Caco-2 (cell line): ENCODE measurements at regions not wholly inside any gene's neighbourhood (a gene's known extent, or its start where the extent isn't known, plus 50 kb on each side); places are given as distances from the start of the nearest gene placed in this dataset.

ENCODE experiments used
- BruUV-seq: library from RNA; stranded (reverse); fragments of 400-500 nt; replicated peaks from 2 replicates; lab custom pipeline; 2021; lab: Mats Ljungman, UMichigan
- CTCF ChIA-PET: fragments of 300-600 bp; sonication (Branson Sonifier 250); formaldehyde crosslinking; loops from one replicate; lab custom pipeline; 2022; ENCODE audit warnings: antibody characterized with exemption; lab: Charles Lee
- POLR2A ChIA-PET: fragments of 300-600 bp; sonication (Branson Sonifier 250); formaldehyde crosslinking; loops from one replicate; lab custom pipeline; 2022; ENCODE audit warnings: antibody characterized with exemption; lab: Charles Lee
- DNase-seq, 2 experiments: peaks; one replicate each; pipeline versions ENCODE4 v3.0.0 to v3.0.0-alpha.2; 2020 to 2022
- H3K27me3 ChIP-seq: replicated peaks from 2 replicates; pipeline ENCODE4 v1.6.0; 2011; ENCODE audit warnings: low read length; ENCODE audit not compliant: control insufficient read depth, insufficient read depth
- H3K36me3 ChIP-seq: 2 replicates; pipeline ENCODE4 v1.5.1; 2011; ENCODE audit warnings: low read length; ENCODE audit not compliant: control insufficient read depth, insufficient read depth
- H3K4me1 ChIP-seq: fragments of 250-450 bp; sonication (Bioruptor Pico); 2 replicates; pipeline ENCODE4 v1.5.1; 2020; ENCODE audit warnings: mild to moderate bottlenecking
- H3K4me3 ChIP-seq: 2 replicates; pipeline ENCODE4 v1.5.1; 2011; ENCODE audit warnings: low read depth, mild to moderate bottlenecking, control low read depth, low read length
- H3K9me3 ChIP-seq: fragments of 250-450 bp; sonication (Bioruptor Pico); 2 replicates; pipeline ENCODE4 v1.5.1; 2020; ENCODE audit warnings: mild to moderate bottlenecking, moderate library complexity
- H3K27ac Mint-ChIP-seq: one replicate; pipeline ENCODE4 v1.8.0; 2022; ENCODE audit warnings: mixed read lengths; ENCODE audit not compliant: unreplicated experiment
- H3K27me3 Mint-ChIP-seq: one replicate; pipeline ENCODE4 v1.8.0; 2022; ENCODE audit warnings: mixed read lengths; ENCODE audit not compliant: insufficient read depth, unreplicated experiment
- H3K36me3 Mint-ChIP-seq: one replicate; pipeline ENCODE4 v1.8.0; 2022; ENCODE audit warnings: mild to moderate bottlenecking, mixed read lengths; ENCODE audit not compliant: insufficient read depth, unreplicated experiment
- H3K4me1 Mint-ChIP-seq: one replicate; pipeline ENCODE4 v1.8.0; 2022; ENCODE audit warnings: low read depth, mixed read lengths; ENCODE audit not compliant: unreplicated experiment
- H3K4me3 Mint-ChIP-seq: one replicate; pipeline ENCODE4 v1.8.0; 2022; ENCODE audit warnings: mild to moderate bottlenecking, moderate library complexity, mixed read lengths; ENCODE audit not compliant: unreplicated experiment
- H3K9me3 Mint-ChIP-seq: one replicate; pipeline ENCODE4 v1.8.0; 2022; ENCODE audit warnings: mixed read lengths; ENCODE audit not compliant: unreplicated experiment
- CTCF ChIP-seq, 2 experiments: fragments of 200-600 bp in 1 of 2; IDR thresholded peaks; 1 replicate in 1 of 2; 2 replicates in 1 of 2; pipeline versions ENCODE4 v1.5.1 to v1.8.0; 2011 to 2022; ENCODE audit warnings: antibody characterized with exemption in 1 of 2, control low read depth in 1 of 2, inconsistent platforms in 1 of 2, low read depth in 1 of 2, low read length in 1 of 2, mild to moderate bottlenecking in 1 of 2, moderate library complexity in 1 of 2; ENCODE audit not compliant: insufficient read depth in 1 of 2, severe bottlenecking in 1 of 2, unreplicated experiment in 1 of 2
- intact Hi-C: fragments of 100-400 bp; cut with micrococcal nuclease; formaldehyde crosslinking; loops from one replicate; pipeline ENCODE4 v1.10.0; 2022; ENCODE audit not compliant: unreplicated experiment

- ChIA-PET CTCF (no interaction called here), POLR2A (no interaction called here)
- no peak overlapping the region for H3K27ac Mint-ChIP-seq
- no peaks in the 10 kb centered on the region for H3K36me3 ChIP-seq
- H3K27me3 Mint-ChIP-seq, result peaks cover 3% of the 10 kb centered on the region
- no peaks in the 10 kb centered on the region for H3K4me1 Mint-ChIP-seq
- H3K36me3 Mint-ChIP-seq, result no peaks in the 10 kb centered on the region
- no peaks in the 10 kb centered on the region for H3K27me3 ChIP-seq
- no peak overlapping the region for H3K4me3 Mint-ChIP-seq
- no peak for TF ChIP-seq CTCF (IDR thresholded peaks at IDR 0.05; ENCODE audit: insufficient read depth in 1 of 2, low read depth in 1 of 2, low read length in 1 of 2, severe bottlenecking in 1 of 2, unreplicated experiment in 1 of 2)
- no peaks in the 10 kb centered on the region for H3K9me3 Mint-ChIP-seq
- no peaks in the 10 kb centered on the region for H3K9me3 ChIP-seq
- BruUV-seq, result no TSS peak
- H3K4me3 ChIP-seq, result no peak overlapping the region
- no peaks in the 10 kb centered on the region for H3K4me1 ChIP-seq
- intact Hi-C loops, result no loop called here
- DNase-seq, result no peak
Observed at GRCh38 chr15:69731081-69731330, 278.4 kb downstream of the RPLP1 start.

GRCh38 chr15:69731581-69731980, 279.0 kb downstream of the RPLP1 start:
- Histone ChIP-seq H3K36me3 (no peaks in the 10 kb centered on the region), H3K27me3 (no peaks in the 10 kb centered on the region), H3K9me3 (no peaks in the 10 kb centered on the region), H3K4me1 (no peaks in the 10 kb centered on the region), H3K4me3 (no peak overlapping the region)
- CTCF ChIA-PET, result no interaction called here
- POLR2A ChIA-PET, result no interaction called here
- intact Hi-C loops, result no loop called here
- no peak overlapping the region for H3K4me3 Mint-ChIP-seq
- H3K9me3 Mint-ChIP-seq, result no peaks in the 10 kb centered on the region
- DNase-seq, result no peak
- no peaks in the 10 kb centered on the region for H3K4me1 Mint-ChIP-seq
- H3K36me3 Mint-ChIP-seq, result no peaks in the 10 kb centered on the region
- no peak overlapping the region for H3K27ac Mint-ChIP-seq
- peaks cover 3% of the 10 kb centered on the region for H3K27me3 Mint-ChIP-seq
- no TSS peak for BruUV-seq
- TF ChIP-seq CTCF (IDR thresholded peaks at IDR 0.05; ENCODE audit: insufficient read depth in 1 of 2, low read depth in 1 of 2, low read length in 1 of 2, severe bottlenecking in 1 of 2, unreplicated experiment in 1 of 2), result no peak

- Mint-ChIP-seq H3K9me3 (no peaks in the 10 kb centered on the region), H3K27ac (no peak overlapping the region)
Observed at GRCh38 chr15:69732133-69732532, 279.5 kb downstream of the RPLP1 start.

More at GRCh38 chr15:69732133-69732532, 279.5 kb downstream of the RPLP1 start:
- no peaks in the 10 kb centered on the region for H3K4me1 Mint-ChIP-seq
- no TSS peak for BruUV-seq
- intact Hi-C loops, result no loop called here
- CTCF ChIA-PET, result no interaction called here
- POLR2A ChIA-PET, result no interaction called here
- peaks cover 3% of the 10 kb centered on the region for H3K27me3 Mint-ChIP-seq
- Histone ChIP-seq H3K9me3 (no peaks in the 10 kb centered on the region), H3K4me3 (no peak overlapping the region), H3K36me3 (no peaks in the 10 kb centered on the region), H3K4me1 (no peaks in the 10 kb centered on the region), H3K27me3 (no peaks in the 10 kb centered on the region)
- no peak for TF ChIP-seq CTCF (IDR thresholded peaks at IDR 0.05; ENCODE audit: insufficient read depth in 1 of 2, low read depth in 1 of 2, low read length in 1 of 2, severe bottlenecking in 1 of 2, unreplicated experiment in 1 of 2)
- no peak for DNase-seq
- H3K36me3 Mint-ChIP-seq, result no peaks in the 10 kb centered on the region
- no peak overlapping the region for H3K4me3 Mint-ChIP-seq
